NCI-H1048 (cell line): ENCODE measurements at regions not wholly inside any gene's neighbourhood (a gene's known extent, or its start where the extent isn't known, plus 50 kb on each side); places are given as distances from the start of the nearest gene placed in this dataset.
"Not testable (repeated sequence)": the region's sequence is repeated elsewhere in the genome, so short reads cannot be mapped to it uniquely, and the experiment has no call there.

ENCODE experiments used
- DNase-seq: peaks from one replicate; lab custom pipeline; 2025; lab: John Stamatoyannopoulos, UW

- DNase-seq = no peak
Measured at GRCh38 chr11:91326751-91327150, 897.9 kb upstream of the FAT3 start.

GRCh38 chr11:91326280-91326679, 898.3 kb upstream of the FAT3 start:
- DNase-seq = no peak

- DNase-seq = no peak
Measured at GRCh38 chr11:91314521-91314920, 910.1 kb upstream of the FAT3 start.

- no peak for DNase-seq
Measured at GRCh38 chr11:91312541-91312940, 912.1 kb upstream of the FAT3 start.

GRCh38 chr11:91310085-91310484, 914.5 kb upstream of the FAT3 start:
- no peak for DNase-seq

- no peak for DNase-seq
Measured at GRCh38 chr11:91308069-91308468, 916.5 kb upstream of the FAT3 start.

- DNase-seq = no peak
Measured at GRCh38 chr11:91305402-91305801, 919.2 kb upstream of the FAT3 start.

- DNase-seq = no peak
Measured at GRCh38 chr11:91303749-91304148, 920.9 kb upstream of the FAT3 start.

GRCh38 chr11:91299980-91300379, 924.6 kb upstream of the FAT3 start:
- no peak for DNase-seq

- DNase-seq = no peak
Measured at GRCh38 chr11:91296629-91297028, 928.0 kb upstream of the FAT3 start.

GRCh38 chr11:91295591-91295990, 929.0 kb upstream of the FAT3 start:
- no peak for DNase-seq

GRCh38 chr11:91293119-91293518, 931.5 kb upstream of the FAT3 start:
- DNase-seq = no peak

- DNase-seq = no peak
Measured at GRCh38 chr11:91272089-91272488, 952.5 kb upstream of the FAT3 start.

GRCh38 chr11:91268512-91269295, 955.9 kb upstream of the FAT3 start:
- DNase-seq = not testable (repeated sequence)

GRCh38 chr11:91265946-91266345, 958.7 kb upstream of the FAT3 start:
- no peak for DNase-seq

GRCh38 chr11:91264481-91264880, 960.1 kb upstream of the FAT3 start:
- no peak for DNase-seq

GRCh38 chr11:91263496-91264365, 960.9 kb upstream of the FAT3 start:
- no peak for DNase-seq

- no peak for DNase-seq
Measured at GRCh38 chr11:91261513-91261912, 963.1 kb upstream of the FAT3 start.

- DNase-seq = no peak
Measured at GRCh38 chr11:91258876-91259275, 965.7 kb upstream of the FAT3 start.

GRCh38 chr11:91257667-91258066, 967.0 kb upstream of the FAT3 start:
- DNase-seq = no peak

- DNase-seq = no peak
Measured at GRCh38 chr11:91248199-91248807, 976.3 kb upstream of the FAT3 start.

- DNase-seq = no peak
Measured at GRCh38 chr11:91247009-91247735, 977.4 kb upstream of the FAT3 start.
